WTC11 (cell line): ENCODE measurements at regions not wholly inside any gene's neighbourhood (a gene's known extent, or its start where the extent isn't known, plus 50 kb on each side); places are given as distances from the start of the nearest gene placed in this dataset.
"Not testable (repeated sequence)": the region's sequence is repeated elsewhere in the genome, so short reads cannot be mapped to it uniquely, and the experiment has no call there.

ENCODE experiments used
- ATAC-seq: fragments of 200-7000 bp; cut with Tn5 transposase; 2 replicates; pipeline ENCODE4 v1.10.0; 2021; ENCODE audit warnings: mild to moderate bottlenecking, moderate library complexity
- CTCF ChIA-PET: fragments of 300-600 bp; sonication (Branson Sonifier 250); formaldehyde crosslinking; loops from one replicate; lab custom pipeline; 2021; ENCODE audit warnings: antibody characterized with exemption; lab: Charles Lee
- POLR2A ChIA-PET: fragments of 350-600 bp; sonication (Branson Sonifier 250); formaldehyde crosslinking; loops from one replicate; lab custom pipeline; 2021; ENCODE audit warnings: antibody characterized with exemption; lab: Charles Lee
- DNase-seq: peaks from one replicate; pipeline ENCODE4 v3.0.0; 2021; ENCODE audit warnings: low spot score
- H3K27ac Mint-ChIP-seq: 2 replicates; pipeline ENCODE4 v1.8.0; 2021; ENCODE audit warnings: mixed read lengths
- H3K27me3 Mint-ChIP-seq: 2 replicates; pipeline ENCODE4 v1.8.0; 2021; ENCODE audit warnings: low read depth, mild to moderate bottlenecking, moderate library complexity, mixed read lengths
- H3K36me3 Mint-ChIP-seq: 2 replicates; pipeline ENCODE4 v1.8.0; 2021; ENCODE audit warnings: mixed read lengths
- H3K4me1 Mint-ChIP-seq: 2 replicates; pipeline ENCODE4 v1.8.0; 2022; ENCODE audit warnings: mixed read lengths
- H3K4me3 Mint-ChIP-seq: 2 replicates; pipeline ENCODE4 v1.8.0; 2021; ENCODE audit warnings: mild to moderate bottlenecking, moderate library complexity, mixed read lengths
- H3K9me3 Mint-ChIP-seq: 2 replicates; pipeline ENCODE4 v1.8.0; 2021; ENCODE audit warnings: mixed read lengths
- ATF3 ChIP-seq: sonication (generic); formaldehyde crosslinking; conservative IDR thresholded peaks from 2 replicates; pipeline ENCODE4 v1.8.1; 2022; ENCODE audit warnings: mild to moderate bottlenecking, missing genetic modification reagents
- E2F4 ChIP-seq: sonication (generic); formaldehyde crosslinking; IDR thresholded peaks from 2 replicates; pipeline ENCODE4 v1.8.1; 2022; ENCODE audit warnings: low read depth, mild to moderate bottlenecking, moderate library complexity, missing genetic modification reagents, borderline replicate concordance
- ETV6 ChIP-seq: sonication (generic); formaldehyde crosslinking; IDR thresholded peaks from 2 replicates; pipeline ENCODE4 v1.8.1; 2022; ENCODE audit warnings: mild to moderate bottlenecking, missing genetic modification reagents
- FOXK1 ChIP-seq: sonication (generic); formaldehyde crosslinking; IDR thresholded peaks from 2 replicates; pipeline ENCODE4 v1.8.0; 2022; ENCODE audit warnings: mild to moderate bottlenecking, moderate library complexity, missing genetic modification reagents
- FOXP4 ChIP-seq: sonication (generic); formaldehyde crosslinking; IDR thresholded peaks from 2 replicates; pipeline ENCODE4 v1.8.0; 2022; ENCODE audit warnings: mild to moderate bottlenecking, missing genetic modification reagents
- GABPB1 ChIP-seq: sonication (generic); formaldehyde crosslinking; IDR thresholded peaks from 2 replicates; pipeline ENCODE4 v1.8.1; 2023; ENCODE audit warnings: mild to moderate bottlenecking, missing genetic modification reagents
- HMGA2 ChIP-seq: fragments of 250-450 bp; sonication (Bioruptor Pico); IDR thresholded peaks from 2 replicates; pipeline ENCODE4 v1.4.0; 2021; ENCODE audit warnings: mild to moderate bottlenecking, moderate library complexity
- MAX ChIP-seq: sonication (generic); formaldehyde crosslinking; IDR thresholded peaks from 2 replicates; pipeline ENCODE4 v1.8.0; 2022; ENCODE audit warnings: mild to moderate bottlenecking, missing genetic modification reagents
- NFYB ChIP-seq: sonication (generic); formaldehyde crosslinking; conservative IDR thresholded peaks from 2 replicates; pipeline ENCODE4 v1.8.0; 2022; ENCODE audit warnings: low read depth, missing genetic modification reagents
- NR1H2 ChIP-seq: sonication (generic); formaldehyde crosslinking; IDR thresholded peaks from 2 replicates; pipeline ENCODE4 v1.9.0; 2021; ENCODE audit warnings: mild to moderate bottlenecking, moderate library complexity, missing genetic modification reagents
- NR2C2 ChIP-seq: sonication (generic); formaldehyde crosslinking; IDR thresholded peaks from 2 replicates; pipeline ENCODE4 v1.8.0; 2022; ENCODE audit warnings: mild to moderate bottlenecking, missing genetic modification reagents
- OVOL2 ChIP-seq: fragments of 250-450 bp; sonication (Bioruptor Pico); IDR thresholded peaks from 2 replicates; pipeline ENCODE4 v1.9.0; 2021; ENCODE audit warnings: mild to moderate bottlenecking, borderline replicate concordance
- RELA ChIP-seq: sonication (generic); formaldehyde crosslinking; IDR thresholded peaks from 2 replicates; pipeline ENCODE4 v1.8.1; 2022; ENCODE audit warnings: missing genetic modification reagents, mild to moderate bottlenecking, borderline replicate concordance
- STAT6 ChIP-seq: sonication (generic); formaldehyde crosslinking; conservative IDR thresholded peaks from 2 replicates; pipeline ENCODE4 v1.8.1; 2023; ENCODE audit warnings: mild to moderate bottlenecking, low read depth, missing genetic modification reagents, moderate library complexity
- TEAD1 ChIP-seq: sonication (generic); formaldehyde crosslinking; IDR thresholded peaks from 2 replicates; pipeline ENCODE4 v1.8.0; 2022; ENCODE audit warnings: mild to moderate bottlenecking, missing genetic modification reagents
- USF1 ChIP-seq: sonication (generic); formaldehyde crosslinking; IDR thresholded peaks from 2 replicates; pipeline ENCODE4 v1.8.0; 2022; ENCODE audit warnings: mild to moderate bottlenecking, missing genetic modification reagents
- ZBTB21 ChIP-seq: sonication (generic); formaldehyde crosslinking; IDR thresholded peaks from 2 replicates; pipeline ENCODE4 v1.8.1; 2023; ENCODE audit warnings: mild to moderate bottlenecking, missing genetic modification reagents, borderline replicate concordance
- ZNF219 ChIP-seq: sonication (generic); formaldehyde crosslinking; IDR thresholded peaks from 2 replicates; pipeline ENCODE4 v1.8.0; 2023; ENCODE audit warnings: missing genetic modification reagents, mild to moderate bottlenecking, borderline replicate concordance
- ZNF317 ChIP-seq: sonication (generic); formaldehyde crosslinking; IDR thresholded peaks from 2 replicates; pipeline ENCODE4 v1.8.1; 2023; ENCODE audit warnings: low read depth, mild to moderate bottlenecking, moderate library complexity, missing genetic modification reagents, borderline replicate concordance
- ZNF671 ChIP-seq: fragments of 250-450 bp; sonication (Bioruptor Pico); IDR thresholded peaks from 2 replicates; pipeline ENCODE4 v1.8.0; 2021; ENCODE audit warnings: mild to moderate bottlenecking

- Mint-ChIP-seq H3K4me3 (peak overlapping the region; percentile 45), H3K36me3 (0 out of 2 replicates have a peak, but pooled peaks cover 2% of the 10 kb centered on the region), H3K9me3 (no peaks in the 10 kb centered on the region), H3K4me1 (peaks cover 45% of the 10 kb centered on the region), H3K27me3 (peaks cover 35% of the 10 kb centered on the region), H3K27ac (peak overlapping the region; percentile 96)
- ChIA-PET CTCF (interaction anchor here (0.9 to 1.5 kb wide), 4 partner anchors 10 to 178 kb away, joined by 3 read pairs; no protein-coding TSS in a partner anchor), POLR2A (interaction anchor here (0.7 to 0.8 kb wide), 2 partner anchors 28 to 125 kb away, joined by 3 read pairs; no protein-coding TSS in a partner anchor)
- no peak for DNase-seq
- no peak for TF ChIP-seq ZNF219 (CRISPR knock-in tag)
- no peak for TF ChIP-seq NR2C2
- ATAC-seq, result no peak
Measured at GRCh38 chr20:53764415-53764800, 170.8 kb upstream of the ZNF217 start.

GRCh38 chr20:53763707-53764414 is 170.2 kb upstream of the ZNF217 start:
- TF ChIP-seq TEAD1, result no peak; the same call in 1 of the 2 replicates
- TF ChIP-seq NFYB (CRISPR knock-in tag), result no peak
- TF ChIP-seq FOXP4 (CRISPR knock-in tag), result peak; percentile 71; the same call in 1 of the 2 replicates
- TF ChIP-seq FOXK1 (CRISPR knock-in tag), result peak; percentile 66; the same call in 1 of the 2 replicates
- TF ChIP-seq MAX, result peak; percentile 43; the same call in 1 of the 2 replicates
- TF ChIP-seq RELA, result no peak
- peak; percentile 64; the same call in 1 of the 2 replicates for TF ChIP-seq ETV6 (CRISPR knock-in tag)
- peak; percentile 67; the same call in 1 of the 2 replicates for TF ChIP-seq ZNF317
- peak; percentile 73 for TF ChIP-seq GABPB1 (CRISPR knock-in tag)
- peaks cover 41% of the 10 kb centered on the region for H3K4me1 Mint-ChIP-seq
- no peaks in the 10 kb centered on the region for H3K9me3 Mint-ChIP-seq
- POLR2A ChIA-PET, result interaction anchor here (0.7 to 0.8 kb wide), 2 partner anchors 27 to 125 kb away, joined by 3 read pairs; no protein-coding TSS in a partner anchor
- CTCF ChIA-PET, result interaction anchor here (0.9 to 1.5 kb wide), 4 partner anchors 9 to 178 kb away, joined by 3 read pairs; no protein-coding TSS in a partner anchor
- ATAC-seq (peak; percentile 75), DNase-seq (peak; percentile 26)
- H3K36me3 Mint-ChIP-seq, result 0 out of 2 replicates have a peak, but pooled peaks cover 2% of the 10 kb centered on the region
- H3K27ac Mint-ChIP-seq, result peak overlapping the region; percentile 96
- peaks cover 30% of the 10 kb centered on the region for H3K27me3 Mint-ChIP-seq
- peak overlapping the region; percentile 45 for H3K4me3 Mint-ChIP-seq

GRCh38 chr20:53762423-53762798 is 168.8 kb upstream of the ZNF217 start:
- ATAC-seq, H3K4me3 Mint-ChIP-seq, CTCF ChIA-PET, H3K36me3 Mint-ChIP-seq, POLR2A ChIA-PET, H3K9me3 Mint-ChIP-seq, H3K27ac Mint-ChIP-seq, DNase-seq: not testable (repeated sequence)
- Mint-ChIP-seq H3K27me3 (peaks cover 16% of the 10 kb centered on the region), H3K4me1 (peaks cover 31% of the 10 kb centered on the region)

- DNase-seq, result no peak
- ATAC-seq, result no peak
- H3K4me3 Mint-ChIP-seq, result no peak overlapping the region
- POLR2A ChIA-PET, result no interaction called here
- peaks cover 28% of the 10 kb centered on the region for H3K4me1 Mint-ChIP-seq
- H3K9me3 Mint-ChIP-seq, result no peaks in the 10 kb centered on the region
- H3K36me3 Mint-ChIP-seq, result no peaks in the 10 kb centered on the region
- CTCF ChIA-PET, result no interaction called here
- no peaks in the 10 kb centered on the region; the same call in 1 of the 2 replicates for H3K27me3 Mint-ChIP-seq
- H3K27ac Mint-ChIP-seq, result no peak overlapping the region
- TF ChIP-seq STAT6 (CRISPR knock-in tag) (no peak), E2F4 (CRISPR knock-in tag) (no peak), ZBTB21 (no peak), ZNF219 (CRISPR knock-in tag) (no peak), NFYB (CRISPR knock-in tag) (no peak), ATF3 (CRISPR knock-in tag) (no peak), USF1 (CRISPR knock-in tag) (no peak), NR1H2 (no peak), ZNF671 (CRISPR knock-in tag) (no peak), HMGA2 (no peak), OVOL2 (no peak)
Measured at GRCh38 chr20:53760025-53760441, 166.4 kb upstream of the ZNF217 start.
